Fibroblast of skin of right biceps (primary cell): ENCODE measurements at regions not wholly inside any gene's neighbourhood (a gene's known extent, or its start where the extent isn't known, plus 50 kb on each side); places are given as distances from the start of the nearest gene placed in this dataset.
"Not testable (repeated sequence)": the region's sequence is repeated elsewhere in the genome, so short reads cannot be mapped to it uniquely, and the experiment has no call there.

Experiments used
- DNase-seq: peaks from one replicate; pipeline ENCODE4 v3.0.0-alpha.2; 2013

GRCh38 chr3:144957398-144958101, 985.9 kb downstream of the DIPK2A start:
- DNase-seq: no peak

DNA sequence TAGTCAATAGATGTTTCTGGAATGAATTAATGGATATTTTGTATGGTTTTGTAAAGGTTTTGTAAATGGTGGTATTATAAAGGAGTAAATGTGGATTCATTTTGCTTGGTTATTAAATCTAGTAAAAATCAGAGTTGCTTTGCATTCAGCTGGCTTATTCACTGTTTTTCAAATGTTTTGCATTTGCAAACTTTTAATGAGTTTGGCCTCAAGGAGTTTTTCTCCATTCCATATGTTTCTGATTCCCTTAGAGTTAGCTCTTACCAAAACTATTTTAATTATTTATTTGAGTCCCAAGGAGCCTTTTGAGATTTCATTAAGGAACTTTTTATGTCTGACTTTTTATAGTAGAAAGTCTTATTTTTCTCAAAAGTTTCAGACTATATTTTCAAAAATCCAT, 992.2 kb downstream of the DIPK2A start:
- DNase-seq: peak; percentile 11

DNA sequence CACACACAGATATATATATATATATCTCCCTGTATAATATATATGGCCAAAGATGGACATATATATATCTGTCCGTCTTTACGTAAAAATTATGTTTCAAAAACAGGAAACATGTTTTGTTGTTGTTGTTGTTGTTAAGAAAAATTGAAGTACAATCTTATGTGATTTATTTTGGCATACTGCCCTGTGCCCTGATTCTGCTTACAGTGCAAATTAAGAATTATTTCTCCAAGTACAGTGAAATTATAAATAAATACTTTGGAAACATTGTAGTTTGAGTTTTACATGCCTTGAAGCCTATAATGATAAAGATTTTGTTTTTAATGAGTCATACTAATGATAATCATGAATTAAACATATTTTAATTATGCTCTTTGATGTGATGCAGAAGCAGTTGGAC, 994.9 kb downstream of the DIPK2A start:
- no peak for DNase-seq

GRCh38 chr3:144968750-144969350, 997.2 kb downstream of the DIPK2A start:
- DNase-seq: no peak

DNA sequence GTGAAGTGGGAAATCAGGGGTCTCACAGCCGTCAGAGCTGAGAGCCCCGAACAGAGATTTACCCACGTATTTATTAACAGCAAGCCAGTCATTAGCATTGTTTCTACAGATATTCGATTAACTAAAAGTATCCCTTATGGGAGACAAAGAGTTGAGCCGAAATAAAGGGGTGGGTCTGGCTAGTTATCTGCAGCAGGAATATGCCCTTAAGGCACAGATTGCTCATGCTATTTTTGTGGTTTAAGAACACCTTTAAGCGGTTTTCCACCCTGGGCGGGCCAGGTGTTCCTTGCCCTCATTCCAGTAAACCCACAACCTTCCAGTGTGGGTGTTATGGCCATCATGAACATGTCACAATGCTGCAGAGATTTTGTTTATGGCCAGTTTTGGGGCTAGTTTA, 1012.9 kb downstream of the DIPK2A start:
- DNase-seq: not testable (repeated sequence)

GRCh38 chr3:144989807-144990206, 1018.2 kb downstream of the DIPK2A start:
- DNase-seq: peak; percentile 2

DNA sequence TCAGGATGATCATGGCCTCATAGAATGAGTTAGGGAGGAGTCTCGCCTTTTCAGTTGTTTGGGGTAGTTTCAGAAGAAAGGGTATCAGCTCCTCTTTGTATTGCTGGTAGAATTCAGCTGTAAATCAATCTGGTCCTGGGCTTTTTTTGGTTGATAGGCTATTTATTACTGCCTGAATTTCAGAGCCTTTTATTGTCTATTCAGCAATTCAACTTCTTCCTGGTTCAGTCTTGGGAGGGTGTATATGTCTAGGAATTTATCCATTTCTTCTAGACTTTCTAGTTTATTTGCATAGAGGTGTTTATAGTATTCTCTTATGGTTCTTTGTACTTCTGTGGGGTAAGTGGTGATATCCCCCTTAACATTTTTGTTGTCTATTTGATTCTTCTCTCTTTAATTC, 1024.2 kb downstream of the DIPK2A start:
- DNase-seq: no peak

DNA sequence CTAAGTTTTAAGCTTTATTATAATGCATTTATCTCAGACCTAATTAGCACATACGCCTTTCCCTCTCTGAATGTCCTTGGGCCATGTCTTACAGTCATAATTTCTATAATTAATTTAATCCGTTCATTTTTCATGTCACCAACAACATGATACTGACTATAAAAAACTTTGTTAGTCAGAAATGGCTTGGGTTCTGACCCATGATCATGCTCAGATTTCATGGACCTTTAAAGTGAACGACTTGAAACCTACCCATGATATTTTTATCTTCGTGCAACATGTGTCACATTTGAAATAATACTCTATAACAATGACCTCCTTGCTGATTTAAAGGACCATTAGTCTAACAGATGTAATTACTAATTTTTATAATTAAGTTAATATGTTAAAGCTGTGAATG, 1033.8 kb downstream of the DIPK2A start:
- no peak for DNase-seq

GRCh38 chr3:145006271-145006670, 1034.6 kb downstream of the DIPK2A start:
- no peak for DNase-seq

DNA sequence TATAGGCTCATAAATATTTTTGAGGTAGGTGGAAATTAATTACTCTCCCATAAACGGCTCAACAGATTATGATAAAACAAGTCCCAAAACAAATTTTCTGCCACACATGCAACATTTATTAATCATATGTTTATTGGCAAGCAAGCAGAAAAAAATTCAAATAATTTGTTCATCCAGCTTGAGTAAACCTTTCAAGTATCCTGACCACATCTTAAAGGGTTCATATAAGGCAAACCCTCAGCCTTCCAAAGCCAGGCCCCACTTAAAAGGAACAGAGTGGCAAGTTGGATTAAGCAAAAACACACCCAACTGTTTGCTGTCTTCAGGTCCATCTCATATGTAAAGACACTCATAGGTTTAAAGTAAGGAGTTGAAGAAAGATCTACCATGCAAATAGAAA, 1042.3 kb downstream of the DIPK2A start:
- no peak for DNase-seq

- DNase-seq: peak; percentile 64
Measured at GRCh38 chr3:145015253-145015652, 1043.6 kb downstream of the DIPK2A start.

DNA sequence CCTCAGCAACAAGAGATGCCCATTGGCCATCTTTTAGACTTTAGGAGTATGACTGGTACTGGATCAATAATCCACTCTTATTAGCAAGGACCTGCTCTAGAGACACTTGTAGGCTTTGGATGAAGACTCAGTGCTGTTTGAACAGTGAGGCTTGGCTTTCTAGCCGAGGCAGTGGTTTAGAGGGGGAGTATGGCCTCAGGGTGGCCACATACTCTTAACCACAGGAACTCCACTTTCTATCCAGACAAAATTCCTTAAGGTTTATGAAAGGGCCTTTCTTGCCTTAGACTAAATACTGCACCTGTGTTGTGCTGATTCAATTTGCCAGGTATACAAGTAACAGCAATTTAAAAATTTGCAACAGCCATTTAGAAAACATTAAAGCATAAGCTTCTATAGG, 1046.3 kb downstream of the DIPK2A start:
- peak; percentile 13 for DNase-seq

DNA sequence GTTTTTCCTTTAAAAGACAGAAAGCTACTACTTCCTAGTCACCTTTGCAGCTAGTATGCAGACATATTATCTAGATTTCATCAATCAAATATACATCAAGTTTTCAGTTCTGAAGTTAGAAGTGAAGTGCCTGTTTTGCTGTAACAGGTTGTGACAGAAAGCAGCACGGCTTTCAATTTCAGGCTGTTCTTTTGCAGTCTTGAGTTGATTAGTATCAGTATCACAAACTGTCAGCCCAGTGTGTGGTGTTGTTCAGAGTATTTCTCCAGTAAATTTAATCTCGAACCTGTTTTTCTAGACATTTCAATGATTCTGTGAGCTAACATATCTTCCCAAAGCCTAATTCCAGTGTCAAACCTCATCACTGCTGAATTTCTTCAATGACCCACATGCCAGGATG, 1050.8 kb downstream of the DIPK2A start:
- DNase-seq: no peak

DNA sequence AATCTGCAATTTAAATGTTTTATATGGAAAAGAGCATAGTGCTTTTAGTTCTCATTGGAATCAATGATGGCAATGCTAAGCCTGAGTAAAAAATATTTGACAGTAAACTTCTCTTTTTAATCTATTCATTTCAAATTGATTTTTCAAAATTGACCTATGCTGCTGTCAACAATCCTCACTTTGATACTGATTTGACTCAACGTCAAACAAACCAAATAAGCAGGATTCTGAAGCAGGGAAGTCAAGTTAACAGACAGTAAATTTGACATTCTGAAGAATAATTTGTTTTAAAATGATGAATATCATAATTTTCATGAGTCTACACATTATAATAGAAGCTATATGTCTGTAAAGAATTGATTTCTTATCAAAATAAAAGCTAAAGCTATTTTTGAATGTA, 1053.1 kb downstream of the DIPK2A start:
- DNase-seq: no peak

GRCh38 chr3:145027186-145027585, 1055.6 kb downstream of the DIPK2A start:
- DNase-seq: not testable (repeated sequence)

DNA sequence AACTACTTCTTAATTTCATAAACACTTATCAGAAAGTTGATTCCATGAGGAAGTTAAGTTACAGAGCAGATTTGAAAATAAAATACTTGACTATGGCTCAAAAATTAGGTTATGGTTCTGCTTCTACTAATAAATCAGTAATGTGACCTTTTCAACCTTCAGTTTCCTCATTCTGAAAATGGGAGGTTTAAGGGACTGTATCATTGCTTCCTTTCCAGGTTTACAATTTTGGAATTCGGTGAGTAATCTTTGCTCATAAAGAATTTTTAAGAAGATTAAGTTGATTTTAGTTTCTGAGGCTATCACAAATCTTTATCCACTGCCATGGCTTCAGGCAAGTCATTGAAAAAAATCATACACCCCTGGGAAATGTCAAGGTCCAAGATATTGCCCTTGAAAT, 1061.2 kb downstream of the DIPK2A start:
- peak; percentile 3 for DNase-seq

GRCh38 chr3:145035682-145036081, 1064.1 kb downstream of the DIPK2A start:
- no peak for DNase-seq

GRCh38 chr3:145054055-145054454, 1082.4 kb downstream of the DIPK2A start:
- not testable (repeated sequence) for DNase-seq

DNA sequence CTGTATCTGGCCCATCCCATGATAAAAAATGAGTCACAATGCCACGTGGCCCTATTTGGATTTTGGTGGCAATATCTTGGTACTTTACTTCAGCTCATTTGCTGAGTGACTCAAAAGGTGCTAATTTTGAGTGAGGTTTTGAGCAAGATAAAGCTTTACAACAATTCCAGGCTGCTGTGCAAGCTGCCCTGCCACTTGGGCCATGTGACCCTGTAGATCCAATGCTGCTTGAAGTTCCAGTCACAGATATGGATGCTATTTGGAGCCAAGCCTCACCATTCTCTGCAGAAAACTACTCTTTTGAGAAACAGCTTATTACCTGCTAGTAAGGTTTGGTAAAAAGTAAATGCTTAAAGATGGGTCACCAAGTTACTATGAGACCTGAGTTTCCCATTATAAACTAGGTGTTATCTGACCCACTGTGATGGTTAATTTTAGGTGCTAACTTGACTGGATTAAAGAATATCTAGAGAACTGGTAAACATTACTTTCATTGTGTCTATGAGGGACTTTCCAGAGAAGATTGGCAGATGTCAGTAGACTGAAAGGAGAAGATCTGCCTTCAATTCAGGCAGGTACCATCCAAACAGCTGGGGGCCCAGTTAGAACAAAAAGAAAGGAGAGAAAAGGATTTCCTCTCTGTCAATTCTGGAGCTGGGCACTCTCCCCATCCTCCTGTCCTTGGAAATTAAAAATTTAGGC, 1083.9 kb downstream of the DIPK2A start:
- no peak for DNase-seq

DNA sequence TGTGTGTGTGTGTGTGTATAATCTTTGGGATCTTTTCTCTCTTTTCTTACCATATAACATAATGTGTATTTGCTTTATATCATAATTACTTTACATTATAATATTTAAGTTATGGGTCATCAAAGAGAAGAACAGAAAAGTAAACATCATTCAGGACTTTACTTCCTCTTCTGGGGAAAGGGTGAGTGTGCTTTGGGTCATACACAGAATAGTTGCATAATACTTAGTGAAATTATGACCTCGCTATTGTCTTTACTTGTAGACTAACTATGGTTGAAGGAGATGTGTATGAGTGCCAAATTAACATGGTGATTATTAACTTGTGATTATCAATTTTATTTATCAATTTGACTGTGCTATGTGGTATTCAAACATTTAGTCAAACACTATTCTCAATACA, 1086.9 kb downstream of the DIPK2A start:
- no peak for DNase-seq

DNA sequence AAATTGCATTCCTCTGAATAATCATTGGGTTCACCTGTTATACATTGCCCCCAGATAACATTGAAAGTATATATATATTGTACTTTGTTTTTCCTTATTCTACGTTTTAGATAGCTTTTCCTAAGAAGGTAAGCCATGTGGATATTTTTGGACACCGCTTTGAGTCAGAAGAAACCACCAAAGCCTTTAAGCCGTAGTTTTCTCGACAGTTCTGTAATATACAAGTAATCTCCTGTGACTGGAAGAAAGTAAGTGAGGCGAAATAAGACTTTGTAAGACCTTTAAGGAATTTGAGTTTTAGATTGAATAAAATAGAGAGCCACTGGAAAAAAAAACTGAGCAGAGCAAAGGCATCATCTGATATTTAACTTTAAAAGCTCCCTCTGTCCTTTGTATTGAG, 1092.0 kb downstream of the DIPK2A start:
- DNase-seq: no peak

DNA sequence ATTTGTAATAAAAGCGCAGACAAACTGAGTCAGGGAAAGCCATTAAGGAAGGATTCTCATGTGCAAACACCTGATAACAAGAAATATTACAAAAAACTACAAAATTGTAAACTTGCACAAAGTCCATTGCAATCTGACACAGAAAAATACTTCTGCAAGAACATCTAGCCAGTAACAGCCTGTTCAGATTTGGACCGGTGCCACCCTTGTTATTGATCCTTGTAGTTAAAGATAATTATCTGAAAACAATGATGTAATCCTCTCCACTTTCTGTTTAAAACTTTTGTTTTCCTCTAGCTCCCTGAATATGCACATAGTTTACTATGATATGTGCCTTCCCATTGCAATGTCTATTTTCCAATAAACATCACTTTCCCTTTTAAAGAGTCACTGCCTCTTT, 1090.2 kb downstream of the PLOD2 start:
- no peak for DNase-seq

DNA sequence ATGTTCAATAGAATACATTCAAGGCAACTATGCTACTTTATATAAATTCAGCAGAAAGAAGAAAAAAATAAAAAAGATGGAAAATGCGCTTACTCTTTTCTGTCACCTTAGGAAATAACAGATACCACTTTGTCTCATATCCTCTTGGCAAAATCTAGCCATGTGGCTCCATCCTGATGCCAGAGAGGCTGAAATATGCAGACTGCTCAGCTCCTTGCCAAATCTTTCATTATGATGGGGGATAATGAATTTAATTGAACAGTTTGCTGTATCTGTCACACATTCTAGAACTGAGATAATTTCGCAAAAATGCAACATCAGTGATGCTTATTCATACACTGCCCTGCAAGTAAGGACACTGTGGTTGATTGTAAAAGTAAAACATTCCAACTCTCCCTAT, 1081.5 kb downstream of the PLOD2 start:
- peak; percentile 8 for DNase-seq

GRCh38 chr3:145087038-145087437, 1073.9 kb downstream of the PLOD2 start:
- DNase-seq: no peak
